ENCODE measurements at regions not wholly inside any gene's neighbourhood (a gene's known extent, or its start where the extent isn't known, plus 50 kb on each side); places are given as distances from the start of the nearest gene placed in this dataset.

DNA sequence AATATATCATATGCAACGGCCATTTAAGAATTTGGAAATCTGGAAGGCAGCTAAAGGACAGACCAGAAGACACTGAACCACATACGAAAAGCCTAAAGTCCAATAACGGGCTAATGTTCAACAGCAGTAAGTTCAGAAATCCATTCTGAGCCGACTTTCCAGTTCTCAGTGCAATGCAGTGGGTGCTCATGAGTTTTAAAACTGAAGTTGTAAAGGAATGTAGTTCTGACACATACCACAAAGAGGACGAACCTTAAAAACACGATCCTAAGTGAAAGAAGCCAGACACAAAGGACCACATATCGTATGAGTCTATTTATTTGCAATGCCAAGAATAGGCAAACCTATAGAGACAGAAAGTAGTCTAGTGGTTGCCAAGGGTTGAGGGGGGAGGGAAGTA lies 278.3 kb upstream of the ZFHX3 start:
- Histone ChIP-seq H3K9ac (ENCODE audit: insufficient read depth in 1 of 2, low read length in 2 of 2) (no peak overlapping the region), H3K27me3 (ENCODE audit: control insufficient read depth in 3 of 3, insufficient read depth in 3 of 3, low read length in 2 of 3) (no peaks in the 10 kb centered on the region), H3K9me3 (ENCODE audit: control insufficient read depth in 4 of 4, insufficient read depth in 3 of 4, low read length in 3 of 4) (peaks cover 0 to 2% (median 0%) of the 10 kb centered on the region in 4 donors), H3K4me1 (ENCODE audit: control insufficient read depth in 5 of 5, insufficient read depth in 5 of 5, low read length in 5 of 5) (peaks cover 0 to 22% (median 10%) of the 10 kb centered on the region in 5 donors), H3K27ac (ENCODE audit: low read depth in 1 of 2, low read length in 1 of 2) (no peak overlapping the region), H3K4me3 (no peak overlapping the region), H3K36me3 (ENCODE audit: control insufficient read depth in 4 of 4, insufficient read depth in 4 of 4, low read length in 4 of 4) (no peaks in the 10 kb centered on the region)
- ATAC-seq (ENCODE audit: insufficient read depth, low FRiP score) (no peak), DNase-seq (no peak)
- TF ChIP-seq, protein P1, sequence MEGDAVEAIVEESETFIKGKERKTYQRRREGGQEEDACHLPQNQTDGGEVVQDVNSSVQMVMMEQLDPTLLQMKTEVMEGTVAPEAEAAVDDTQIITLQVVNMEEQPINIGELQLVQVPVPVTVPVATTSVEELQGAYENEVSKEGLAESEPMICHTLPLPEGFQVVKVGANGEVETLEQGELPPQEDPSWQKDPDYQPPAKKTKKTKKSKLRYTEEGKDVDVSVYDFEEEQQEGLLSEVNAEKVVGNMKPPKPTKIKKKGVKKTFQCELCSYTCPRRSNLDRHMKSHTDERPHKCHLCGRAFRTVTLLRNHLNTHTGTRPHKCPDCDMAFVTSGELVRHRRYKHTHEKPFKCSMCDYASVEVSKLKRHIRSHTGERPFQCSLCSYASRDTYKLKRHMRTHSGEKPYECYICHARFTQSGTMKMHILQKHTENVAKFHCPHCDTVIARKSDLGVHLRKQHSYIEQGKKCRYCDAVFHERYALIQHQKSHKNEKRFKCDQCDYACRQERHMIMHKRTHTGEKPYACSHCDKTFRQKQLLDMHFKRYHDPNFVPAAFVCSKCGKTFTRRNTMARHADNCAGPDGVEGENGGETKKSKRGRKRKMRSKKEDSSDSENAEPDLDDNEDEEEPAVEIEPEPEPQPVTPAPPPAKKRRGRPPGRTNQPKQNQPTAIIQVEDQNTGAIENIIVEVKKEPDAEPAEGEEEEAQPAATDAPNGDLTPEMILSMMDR (IDR thresholded peaks at IDR 0.05; ENCODE audit: control extremely low read depth, extremely low read depth): no peak
- WGBS, 2 donors: 88 to 92% methylated on average over 7 of the region's 7 CpGs

GRCh38 chr16:73323880-73324279 lies 276.0 kb upstream of the ZFHX3 start:
- TF ChIP-seq, protein P1 (IDR thresholded peaks at IDR 0.05; ENCODE audit: control extremely low read depth, extremely low read depth): no peak
- no peak for ATAC-seq (ENCODE audit: insufficient read depth, low FRiP score)
- Histone ChIP-seq H3K9ac (ENCODE audit: insufficient read depth in 1 of 2, low read length in 2 of 2) (no peak overlapping the region), H3K27me3 (ENCODE audit: control insufficient read depth in 3 of 3, insufficient read depth in 3 of 3, low read length in 2 of 3) (no peaks in the 10 kb centered on the region), H3K9me3 (ENCODE audit: control insufficient read depth in 4 of 4, insufficient read depth in 3 of 4, low read length in 3 of 4) (no peaks in the 10 kb centered on the region), H3K4me3 (no peak overlapping the region), H3K27ac (ENCODE audit: low read depth in 1 of 2, low read length in 1 of 2) (no peak overlapping the region), H3K4me1 (ENCODE audit: control insufficient read depth in 5 of 5, insufficient read depth in 5 of 5, low read length in 5 of 5) (peaks cover 0 to 31% (median 10%) of the 10 kb centered on the region in 5 donors), H3K36me3 (ENCODE audit: control insufficient read depth in 4 of 4, insufficient read depth in 4 of 4, low read length in 4 of 4) (no peaks in the 10 kb centered on the region)
- no peak for DNase-seq
- 47 to 59% methylated on average over 1 of the region's 1 CpG for WGBS, 2 donors

DNA sequence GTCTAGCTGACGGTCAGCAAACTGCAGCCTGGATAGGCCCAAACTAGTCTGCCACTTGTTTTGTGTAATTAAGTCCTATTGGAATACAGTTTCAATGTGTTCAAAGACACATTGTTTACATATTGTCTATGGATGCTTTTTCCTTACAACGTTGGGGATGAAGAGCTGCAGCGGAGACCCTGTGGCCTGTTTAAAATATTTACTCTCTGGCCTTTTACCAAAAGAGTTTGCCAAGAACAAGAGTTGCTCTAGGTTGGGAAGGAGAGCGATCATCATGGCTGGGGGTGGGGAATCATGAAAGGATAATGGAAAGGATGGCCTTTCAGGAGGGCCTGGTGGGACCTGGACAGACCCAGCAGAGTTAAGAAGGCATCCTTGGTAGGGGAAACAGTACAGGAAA lies 274.9 kb upstream of the ZFHX3 start:
- no peak for ATAC-seq (ENCODE audit: insufficient read depth, low FRiP score)
- peak; percentile 49 to 86 (median 86) for DNase-seq
- no peaks in the 10 kb centered on the region for H3K27me3 ChIP-seq (ENCODE audit: control insufficient read depth in 3 of 3, insufficient read depth in 3 of 3, low read length in 2 of 3)
- WGBS, 2 donors: 68 to 73% methylated on average over 4 of the region's 4 CpGs
- H3K27ac ChIP-seq (ENCODE audit: low read depth in 1 of 2, low read length in 1 of 2): no peak overlapping the region
- no peak overlapping the region for H3K4me3 ChIP-seq
- H3K4me1 ChIP-seq (ENCODE audit: control insufficient read depth in 5 of 5, insufficient read depth in 5 of 5, low read length in 5 of 5): peaks cover 0 to 31% (median 10%) of the 10 kb centered on the region in 5 donors
- no peak overlapping the region for H3K9ac ChIP-seq (ENCODE audit: insufficient read depth in 1 of 2, low read length in 2 of 2)
- H3K36me3 ChIP-seq (ENCODE audit: control insufficient read depth in 4 of 4, insufficient read depth in 4 of 4, low read length in 4 of 4): no peaks in the 10 kb centered on the region
- TF ChIP-seq, protein P1 (IDR thresholded peaks at IDR 0.05; ENCODE audit: control extremely low read depth, extremely low read depth): no peak
- H3K9me3 ChIP-seq (ENCODE audit: control insufficient read depth in 4 of 4, insufficient read depth in 3 of 4, low read length in 3 of 4): no peaks in the 10 kb centered on the region

DNA sequence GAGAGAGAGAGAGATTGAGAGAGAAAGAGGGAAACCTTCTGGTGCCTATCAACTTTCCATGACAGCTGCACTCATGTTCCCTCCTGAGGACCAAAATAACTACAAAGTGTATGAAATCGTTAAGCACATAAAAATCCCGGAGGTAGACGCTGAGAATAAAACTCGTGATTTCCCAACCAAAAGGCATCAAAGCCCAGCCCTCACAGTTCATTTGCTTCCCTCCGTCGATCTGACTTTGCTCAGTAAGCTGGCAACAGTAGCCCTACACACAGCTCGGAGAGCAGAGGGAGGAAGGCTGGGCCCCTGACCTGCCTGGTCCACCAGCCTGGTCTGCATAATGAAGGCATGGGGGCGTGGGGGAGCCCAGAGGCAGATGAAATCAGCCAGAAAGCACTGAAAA lies 273.9 kb upstream of the ZFHX3 start:
- Histone ChIP-seq H3K4me1 (ENCODE audit: control insufficient read depth in 5 of 5, insufficient read depth in 5 of 5, low read length in 5 of 5) (peaks cover 0 to 31% (median 10%) of the 10 kb centered on the region in 5 donors), H3K27ac (ENCODE audit: low read depth in 1 of 2, low read length in 1 of 2) (no peak overlapping the region), H3K27me3 (ENCODE audit: control insufficient read depth in 3 of 3, insufficient read depth in 3 of 3, low read length in 2 of 3) (no peaks in the 10 kb centered on the region), H3K9ac (ENCODE audit: insufficient read depth in 1 of 2, low read length in 2 of 2) (no peak overlapping the region), H3K9me3 (ENCODE audit: control insufficient read depth in 4 of 4, insufficient read depth in 3 of 4, low read length in 3 of 4) (no peaks in the 10 kb centered on the region), H3K36me3 (ENCODE audit: control insufficient read depth in 4 of 4, insufficient read depth in 4 of 4, low read length in 4 of 4) (no peaks in the 10 kb centered on the region), H3K4me3 (no peak overlapping the region)
- 50 to 69% methylated on average over 8 of the region's 8 CpGs for WGBS, 2 donors
- ATAC-seq (ENCODE audit: insufficient read depth, low FRiP score) (no peak), DNase-seq (peak; percentile 65 to 85 (median 83))
- TF ChIP-seq, protein P1 (IDR thresholded peaks at IDR 0.05; ENCODE audit: control extremely low read depth, extremely low read depth): no peak

All from lung (tissue), 11 donors.